ENCODE measurements at regions not wholly inside any gene's neighbourhood (a gene's known extent, or its start where the extent isn't known, plus 50 kb on each side); places are given as distances from the start of the nearest gene placed in this dataset.

DNA sequence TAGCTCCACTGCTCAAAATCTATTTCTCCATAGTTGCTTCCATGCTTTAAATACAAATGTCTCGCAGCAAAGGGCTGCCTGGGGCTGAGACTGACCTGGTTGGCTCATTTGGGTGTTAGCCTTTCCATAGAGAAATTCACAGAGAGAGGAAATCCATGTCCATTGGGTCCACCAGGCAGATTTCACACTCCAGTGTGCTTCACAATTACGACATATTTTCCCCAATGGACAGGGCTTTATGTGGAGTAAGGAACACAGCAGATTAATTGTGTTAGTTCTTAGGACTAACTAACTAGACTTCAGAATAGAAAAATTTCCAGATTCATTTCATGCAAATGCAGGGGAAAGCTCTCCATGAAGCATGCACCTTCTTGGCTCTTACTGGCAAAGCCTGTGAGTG lies 180.7 kb downstream of the FBXO15 start:
- no peak for DNase-seq (ENCODE audit: extremely low read depth, low read depth, low spot score)

DNA sequence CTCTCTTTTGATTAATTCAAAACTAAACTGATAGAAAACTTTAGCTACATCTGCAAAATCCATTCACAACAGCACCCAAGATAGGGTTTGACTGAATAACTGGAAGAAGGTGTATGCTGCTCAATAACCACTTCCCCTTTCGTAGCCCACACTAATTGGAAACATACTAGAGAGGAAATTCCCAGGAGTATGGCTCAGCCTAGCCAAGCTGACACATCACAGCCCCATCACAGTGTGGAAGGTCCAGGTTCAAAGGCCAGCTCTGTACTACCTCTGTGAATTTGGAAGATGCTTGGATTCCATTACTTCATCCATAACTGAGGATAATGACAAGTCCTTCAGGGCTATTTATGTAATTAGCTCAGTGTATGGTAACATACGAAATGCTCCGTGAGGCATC lies 185.4 kb downstream of the FBXO15 start:
- no peak for DNase-seq (ENCODE audit: extremely low read depth, low read depth, low spot score)

- no peak for DNase-seq (ENCODE audit: extremely low read depth, low read depth, low spot score)
These were observed 185.8 kb downstream of the FBXO15 start for GRCh38 chr18:73961804-73962203.

GRCh38 chr18:73959352-73959751 lies 188.3 kb downstream of the FBXO15 start:
- no peak for DNase-seq (ENCODE audit: extremely low read depth, low read depth, low spot score)

DNA sequence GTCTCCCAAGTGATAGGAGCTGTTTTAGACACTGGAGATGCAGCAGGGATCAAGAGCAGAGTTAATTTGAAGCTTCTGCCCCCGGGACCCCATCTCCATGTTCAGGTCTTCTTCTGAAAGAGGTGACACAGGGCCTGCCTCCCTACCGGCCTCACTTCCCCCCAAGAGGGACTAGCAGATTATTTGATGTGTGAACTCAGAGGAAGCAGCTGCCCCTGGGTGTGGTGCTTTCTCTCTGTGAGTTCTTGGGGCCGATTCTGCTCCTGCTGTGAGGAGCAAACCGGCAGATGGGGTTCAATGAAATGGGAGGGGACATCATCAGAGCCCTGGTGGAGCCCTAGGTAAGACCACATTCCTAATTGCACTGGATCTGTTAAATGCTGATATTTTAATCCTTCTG lies 193.4 kb downstream of the FBXO15 start:
- no peak for DNase-seq (ENCODE audit: extremely low read depth, low read depth, low spot score)

DNA sequence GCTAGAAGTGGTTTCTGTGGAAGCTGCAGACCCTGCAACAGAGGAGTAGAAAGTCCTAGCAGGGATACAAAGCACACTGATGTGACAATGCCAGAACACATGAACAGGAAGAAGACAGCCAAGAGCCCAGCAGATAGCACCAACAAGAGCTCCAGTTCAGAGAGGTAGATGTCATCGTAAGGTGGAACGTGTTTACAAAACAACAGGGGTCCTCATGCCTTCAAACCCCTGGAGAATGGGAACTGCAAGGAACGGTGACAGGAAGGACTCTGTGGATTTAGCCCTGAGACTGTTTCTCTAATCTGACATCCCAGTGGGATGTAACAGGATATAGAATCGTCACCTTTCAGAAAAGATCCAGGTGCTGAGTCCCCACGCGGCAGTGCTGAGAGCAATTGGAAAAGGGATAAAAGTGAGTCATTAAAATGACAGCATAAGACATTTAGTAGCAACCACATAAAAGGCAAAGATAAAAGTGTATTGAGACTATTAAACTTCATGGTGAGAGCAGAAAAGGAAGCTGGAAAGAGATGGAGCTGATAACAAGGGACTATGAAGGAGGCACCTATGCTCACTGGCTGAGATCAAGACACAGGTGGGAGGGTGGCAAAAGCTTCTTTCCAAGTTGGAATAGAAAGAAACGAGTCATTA lies 195.2 kb downstream of the FBXO15 start:
- no peak for DNase-seq (ENCODE audit: extremely low read depth, low read depth, low spot score)

DNA sequence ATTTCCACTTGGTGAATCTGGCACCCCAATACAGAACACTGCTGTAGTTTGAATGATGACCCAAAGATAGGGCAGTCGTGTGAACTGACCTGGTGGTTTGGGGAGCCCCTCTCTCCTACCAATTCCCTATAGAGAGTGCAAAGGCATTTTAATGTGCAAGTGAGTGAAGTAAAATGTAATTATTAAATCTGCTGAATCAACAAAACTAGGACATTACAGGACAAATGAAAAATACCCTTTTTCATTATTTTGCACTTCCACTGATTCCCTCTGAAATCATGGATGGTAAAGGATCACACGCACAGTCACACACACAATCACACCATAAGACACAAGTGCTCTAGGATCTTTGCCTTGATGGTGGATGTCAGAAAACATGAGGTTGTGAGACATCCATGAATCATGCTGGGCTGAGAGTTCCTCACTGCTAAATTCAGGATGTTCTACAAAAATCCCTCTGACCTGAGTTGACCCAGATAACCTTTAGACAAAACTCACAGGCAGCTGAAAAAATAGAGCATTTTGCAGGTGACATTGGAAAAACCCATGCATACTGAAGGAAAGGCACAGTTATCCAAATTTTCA lies 197.4 kb downstream of the FBXO15 start:
- DNase-seq (ENCODE audit: extremely low read depth, low read depth, low spot score) = no peak

- DNase-seq (ENCODE audit: extremely low read depth, low read depth, low spot score) = no peak
These were observed 199.1 kb downstream of the FBXO15 start for GRCh38 chr18:73948497-73948896.

DNA sequence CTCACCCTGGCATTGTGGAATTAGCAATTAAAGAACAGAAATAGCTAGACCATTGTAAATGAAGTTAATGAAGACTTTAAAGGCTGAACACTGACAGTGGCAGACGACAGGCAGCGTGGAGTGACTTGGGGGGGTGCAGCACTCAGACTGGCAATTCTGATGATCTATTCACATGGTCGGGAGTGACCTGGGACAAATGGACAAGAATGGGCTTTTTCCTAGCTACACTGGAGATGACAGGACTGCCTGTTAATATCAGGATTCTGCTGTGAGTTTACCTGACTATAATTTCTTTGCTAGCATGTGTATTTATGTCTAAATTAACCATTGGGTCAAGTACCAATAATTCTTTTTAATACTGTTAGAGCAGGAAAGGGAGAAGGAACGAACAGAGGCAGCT lies 199.6 kb downstream of the FBXO15 start:
- DNase-seq (ENCODE audit: extremely low read depth, low read depth, low spot score) = no peak

GRCh38 chr18:73947180-73947921 lies 200.3 kb downstream of the FBXO15 start:
- no peak for DNase-seq (ENCODE audit: extremely low read depth, low read depth, low spot score)

- no peak for DNase-seq (ENCODE audit: extremely low read depth, low read depth, low spot score)
These were observed 202.4 kb downstream of the FBXO15 start for GRCh38 chr18:73945130-73945792.

GRCh38 chr18:73944715-73945114 lies 202.9 kb downstream of the FBXO15 start:
- DNase-seq (ENCODE audit: extremely low read depth, low read depth, low spot score) = no peak

GRCh38 chr18:73943763-73944162 lies 203.9 kb downstream of the FBXO15 start:
- DNase-seq (ENCODE audit: extremely low read depth, low read depth, low spot score) = no peak

DNA sequence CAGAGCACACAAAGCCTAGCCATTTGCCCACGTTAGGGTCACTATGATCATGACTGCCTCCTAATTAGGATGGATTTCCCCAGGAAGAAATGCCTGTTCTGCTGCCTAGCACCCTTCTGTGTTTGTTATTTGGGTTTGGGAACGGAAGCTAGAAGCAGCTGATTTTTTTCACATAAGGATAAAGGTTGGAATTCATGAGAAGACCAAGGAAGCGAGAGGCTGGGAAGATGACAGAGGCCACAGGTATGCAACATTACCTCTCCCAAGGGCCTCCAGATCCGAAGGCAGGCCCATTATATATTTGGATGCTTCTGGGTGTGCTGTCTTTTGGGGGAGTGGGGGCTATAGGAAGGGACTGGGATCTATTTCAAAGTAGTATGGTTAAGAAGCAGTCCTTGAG lies 204.7 kb downstream of the FBXO15 start:
- no peak for DNase-seq (ENCODE audit: extremely low read depth, low read depth, low spot score)

GRCh38 chr18:73942081-73942625 lies 205.5 kb downstream of the FBXO15 start:
- DNase-seq (ENCODE audit: extremely low read depth, low read depth, low spot score) = no peak

DNA sequence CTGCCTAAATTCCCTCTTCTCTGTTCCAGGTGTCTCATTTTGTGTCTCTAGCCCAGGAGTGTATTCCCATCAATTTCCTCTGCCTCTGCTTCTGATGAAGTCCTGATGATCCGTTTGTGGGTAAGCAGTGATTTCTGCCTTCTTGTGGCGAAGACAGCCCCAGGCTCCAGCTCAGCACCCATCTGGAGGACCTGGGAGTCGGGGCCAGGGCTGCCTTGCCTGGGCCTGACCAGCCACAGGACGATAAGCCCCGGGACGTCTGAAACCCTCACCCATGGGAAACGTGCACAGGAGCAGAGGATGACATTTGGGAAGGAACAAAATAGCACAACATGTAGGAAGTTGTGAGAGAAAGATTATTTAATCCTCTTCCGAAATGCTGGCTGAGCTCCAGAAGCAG lies 206.9 kb downstream of the FBXO15 start:
- DNase-seq (ENCODE audit: extremely low read depth, low read depth, low spot score) = no peak

DNA sequence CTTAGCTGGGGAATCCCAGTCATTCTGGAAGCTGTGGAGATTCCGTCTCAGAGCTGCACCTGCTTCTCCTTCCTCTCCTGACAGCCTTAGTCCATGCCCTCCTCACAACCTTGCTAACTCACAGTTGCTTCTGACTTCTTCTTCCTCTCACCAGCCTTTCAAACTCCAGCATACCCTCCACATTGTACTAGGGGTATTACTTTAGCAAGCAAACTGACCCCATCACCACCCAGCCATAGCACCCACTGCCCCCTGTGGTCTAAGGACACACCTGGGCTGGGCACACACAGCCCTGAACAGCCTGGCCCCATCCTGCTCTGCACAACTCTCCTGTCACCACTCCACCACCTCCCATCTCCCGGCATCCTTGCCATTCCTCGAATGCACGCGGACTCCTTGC lies 208.2 kb downstream of the FBXO15 start:
- DNase-seq (ENCODE audit: extremely low read depth, low read depth, low spot score) = no peak

- no peak for DNase-seq (ENCODE audit: extremely low read depth, low read depth, low spot score)
These were observed 213.9 kb downstream of the FBXO15 start for GRCh38 chr18:73933685-73934084.

DNA sequence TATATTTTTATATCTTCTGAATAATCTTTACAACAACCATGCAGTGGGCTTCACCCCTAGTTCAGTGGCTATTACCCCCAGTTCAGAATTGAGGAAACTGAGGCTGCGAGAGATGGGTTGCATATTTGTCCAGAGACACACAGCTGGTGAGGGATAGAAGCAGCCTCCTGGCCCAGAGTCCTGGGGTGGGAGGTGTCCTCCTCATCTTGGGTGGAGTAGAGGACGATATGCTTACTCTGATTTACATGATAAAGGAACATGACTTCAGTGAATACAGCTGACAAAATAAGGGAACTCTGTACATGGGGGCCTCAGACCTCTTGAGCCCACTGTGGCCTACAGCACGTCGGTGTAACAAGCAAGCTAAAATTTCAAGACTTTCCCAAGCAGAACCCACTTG lies 214.7 kb downstream of the FBXO15 start:
- no peak for DNase-seq (ENCODE audit: extremely low read depth, low read depth, low spot score)

DNA sequence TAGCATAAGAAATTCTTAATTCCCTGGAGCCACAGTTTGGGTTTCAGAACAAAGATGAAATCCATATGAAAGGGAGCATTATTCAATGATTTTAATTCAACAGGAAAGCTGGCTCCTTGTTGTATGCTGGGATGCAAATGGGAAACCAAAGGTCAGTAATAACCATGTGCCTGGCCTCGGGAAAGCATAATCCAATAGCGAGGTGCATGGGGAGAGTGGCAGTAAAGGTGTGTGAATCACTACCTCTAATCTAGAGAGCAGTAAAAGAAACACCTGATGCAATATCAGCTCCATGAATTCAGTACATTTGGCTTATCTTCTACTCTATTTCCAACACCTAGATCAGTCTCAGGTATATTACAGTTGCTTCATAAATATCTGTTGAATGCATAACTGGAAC lies 220.1 kb downstream of the FBXO15 start:
- no peak for DNase-seq (ENCODE audit: extremely low read depth, low read depth, low spot score)

- DNase-seq (ENCODE audit: extremely low read depth, low read depth, low spot score) = no peak
These were observed 222.8 kb downstream of the FBXO15 start for GRCh38 chr18:73924836-73925235.
